ENCODE measurements at regions not wholly inside any gene's neighbourhood (a gene's known extent, or its start where the extent isn't known, plus 50 kb on each side); places are given as distances from the start of the nearest gene placed in this dataset.

- H3K4me3 Mint-ChIP-seq = no peak overlapping the region
- POLR2A ChIA-PET = no interaction called here
Measured at GRCh38 chr10:113345826-113346624, 206.8 kb upstream of the HABP2 start.

GRCh38 chr10:113347508-113347907, 205.3 kb upstream of the HABP2 start:
- ChIA-PET CTCF (interaction anchor here (0.6 kb wide), 1 partner anchor 678 kb away, joined by 3 read pairs; no protein-coding TSS in a partner anchor), POLR2A (no interaction called here)
- Mint-ChIP-seq H3K27ac (no peak overlapping the region), H3K4me1 (ENCODE audit: low read depth) (no peaks in the 10 kb centered on the region), H3K4me3 (no peak overlapping the region), H3K27me3 (peaks cover 5% of the 10 kb centered on the region), H3K36me3 (no peaks in the 10 kb centered on the region), H3K9me3 (no peaks in the 10 kb centered on the region)
- intact Hi-C loops (cut with micrococcal nuclease) = no loop called here
- DNase-seq = no peak

More at GRCh38 chr10:113345826-113346624, 206.8 kb upstream of the HABP2 start:
- intact Hi-C loops (cut with micrococcal nuclease) = no loop called here
- CTCF ChIA-PET = no interaction called here
- Mint-ChIP-seq H3K27me3 (peaks cover 5% of the 10 kb centered on the region), H3K4me1 (ENCODE audit: low read depth) (no peaks in the 10 kb centered on the region), H3K36me3 (no peaks in the 10 kb centered on the region), H3K9me3 (no peaks in the 10 kb centered on the region), H3K27ac (no peak overlapping the region)
- DNase-seq = no peak

- H3K36me3 Mint-ChIP-seq = no peaks in the 10 kb centered on the region
- CTCF ChIA-PET = no interaction called here
Measured at GRCh38 chr10:113348694-113349093, 204.2 kb upstream of the HABP2 start.

GRCh38 chr10:113350311-113351040, 202.4 kb upstream of the HABP2 start:
- Mint-ChIP-seq H3K27me3 (peaks cover 7% of the 10 kb centered on the region), H3K4me1 (ENCODE audit: low read depth) (no peaks in the 10 kb centered on the region), H3K9me3 (no peaks in the 10 kb centered on the region), H3K27ac (no peak overlapping the region), H3K36me3 (no peaks in the 10 kb centered on the region), H3K4me3 (no peak overlapping the region)
- CTCF ChIA-PET = no interaction called here
- POLR2A ChIA-PET = no interaction called here
- DNase-seq = no peak
- intact Hi-C loops (cut with micrococcal nuclease) = no loop called here

More at GRCh38 chr10:113348694-113349093, 204.2 kb upstream of the HABP2 start:
- intact Hi-C loops (cut with micrococcal nuclease) = no loop called here
- H3K4me3 Mint-ChIP-seq = no peak overlapping the region
- no peak overlapping the region for H3K27ac Mint-ChIP-seq
- no peaks in the 10 kb centered on the region for H3K9me3 Mint-ChIP-seq
- no peak for DNase-seq
- peaks cover 5% of the 10 kb centered on the region for H3K27me3 Mint-ChIP-seq
- POLR2A ChIA-PET = no interaction called here
- no peaks in the 10 kb centered on the region for H3K4me1 Mint-ChIP-seq (ENCODE audit: low read depth)

- ChIA-PET POLR2A (interaction anchor here (0.7 kb wide), 1 partner anchor 168 kb away, joined by 3 read pairs; no protein-coding TSS in a partner anchor), CTCF (no interaction called here)
- intact Hi-C loops (cut with micrococcal nuclease) = no loop called here
- H3K9me3 Mint-ChIP-seq = no peaks in the 10 kb centered on the region
- peaks cover 4% of the 10 kb centered on the region for H3K27me3 Mint-ChIP-seq
- no peaks in the 10 kb centered on the region for H3K4me1 Mint-ChIP-seq (ENCODE audit: low read depth)
- H3K36me3 Mint-ChIP-seq = no peaks in the 10 kb centered on the region
- H3K4me3 Mint-ChIP-seq = no peak overlapping the region
- H3K27ac Mint-ChIP-seq = no peak overlapping the region
- no peak for DNase-seq
Measured at GRCh38 chr10:113354711-113355110, 198.1 kb upstream of the HABP2 start.

- POLR2A ChIA-PET = no interaction called here
- no peaks in the 10 kb centered on the region for H3K9me3 Mint-ChIP-seq
- DNase-seq = no peak
- intact Hi-C loops (cut with micrococcal nuclease) = no loop called here
- CTCF ChIA-PET = interaction anchor here (0.7 kb wide), 1 partner anchor 116 kb away, joined by 3 read pairs; no protein-coding TSS in a partner anchor
- no peaks in the 10 kb centered on the region for H3K36me3 Mint-ChIP-seq
- H3K27me3 Mint-ChIP-seq = peaks cover 4% of the 10 kb centered on the region
- H3K27ac Mint-ChIP-seq = no peak overlapping the region
- no peak overlapping the region for H3K4me3 Mint-ChIP-seq
- H3K4me1 Mint-ChIP-seq (ENCODE audit: low read depth) = no peaks in the 10 kb centered on the region
Measured at GRCh38 chr10:113356794-113357680, 195.8 kb upstream of the HABP2 start.

GRCh38 chr10:113357681-113358300, 195.1 kb upstream of the HABP2 start:
- intact Hi-C loops (cut with micrococcal nuclease) = no loop called here
- CTCF ChIA-PET = no interaction called here
- Mint-ChIP-seq H3K4me3 (no peak overlapping the region), H3K27ac (no peak overlapping the region), H3K9me3 (no peaks in the 10 kb centered on the region), H3K27me3 (peaks cover 5% of the 10 kb centered on the region), H3K4me1 (ENCODE audit: low read depth) (peaks cover 4% of the 10 kb centered on the region), H3K36me3 (no peaks in the 10 kb centered on the region)
- DNase-seq = no peak
- POLR2A ChIA-PET = no interaction called here

- Mint-ChIP-seq H3K27ac (no peak overlapping the region), H3K36me3 (no peaks in the 10 kb centered on the region), H3K4me1 (ENCODE audit: low read depth) (peaks cover 4% of the 10 kb centered on the region), H3K4me3 (no peak overlapping the region), H3K9me3 (no peaks in the 10 kb centered on the region), H3K27me3 (peaks cover 4% of the 10 kb centered on the region)
- no peak for DNase-seq
- POLR2A ChIA-PET = no interaction called here
- intact Hi-C loops (cut with micrococcal nuclease) = no loop called here
- CTCF ChIA-PET = interaction anchor here (1.4 kb wide), 1 partner anchor 1222 kb away, joined by 3 read pairs; no protein-coding TSS in a partner anchor
Measured at GRCh38 chr10:113359655-113360054, 193.2 kb upstream of the HABP2 start.

GRCh38 chr10:113360870-113361269, 192.0 kb upstream of the HABP2 start:
- Mint-ChIP-seq H3K4me3 (no peak overlapping the region), H3K4me1 (ENCODE audit: low read depth) (peaks cover 4% of the 10 kb centered on the region), H3K27ac (no peak overlapping the region), H3K36me3 (no peaks in the 10 kb centered on the region), H3K9me3 (peaks cover 4% of the 10 kb centered on the region), H3K27me3 (peaks cover 4% of the 10 kb centered on the region)
- intact Hi-C loops (cut with micrococcal nuclease) = no loop called here
- ChIA-PET POLR2A (no interaction called here), CTCF (interaction anchor here (1.4 kb wide), 1 partner anchor 1223 kb away, joined by 3 read pairs; no protein-coding TSS in a partner anchor)
- no peak for DNase-seq

GRCh38 chr10:113362645-113363091, 190.2 kb upstream of the HABP2 start:
- Mint-ChIP-seq H3K4me3 (no peak overlapping the region), H3K27me3 (peaks cover 1% of the 10 kb centered on the region), H3K9me3 (peaks cover 5% of the 10 kb centered on the region), H3K27ac (no peak overlapping the region), H3K4me1 (ENCODE audit: low read depth) (peaks cover 4% of the 10 kb centered on the region), H3K36me3 (no peaks in the 10 kb centered on the region)
- intact Hi-C loops (cut with micrococcal nuclease) = no loop called here
- POLR2A ChIA-PET = interaction anchor here (0.6 kb wide), 1 partner anchor 1240 kb away, joined by 3 read pairs; no protein-coding TSS in a partner anchor
- CTCF ChIA-PET = no interaction called here
- DNase-seq = no peak

- Mint-ChIP-seq H3K4me3 (no peak overlapping the region), H3K36me3 (no peaks in the 10 kb centered on the region), H3K27ac (no peak overlapping the region), H3K9me3 (peaks cover 5% of the 10 kb centered on the region), H3K4me1 (ENCODE audit: low read depth) (peaks cover 4% of the 10 kb centered on the region), H3K27me3 (peaks cover 1% of the 10 kb centered on the region)
- POLR2A ChIA-PET = no interaction called here
- CTCF ChIA-PET = no interaction called here
- no peak for DNase-seq
- intact Hi-C loops (cut with micrococcal nuclease) = no loop called here
Measured at GRCh38 chr10:113364227-113364626, 188.6 kb upstream of the HABP2 start.

Measured in activated CD4-positive, alpha-beta memory T cell treated with anti-CD3 and anti-CD28 coated beads for 36 hours (primary cell).